PC-3 (cell line): ENCODE measurements at regions not wholly inside any gene's neighbourhood (a gene's known extent, or its start where the extent isn't known, plus 50 kb on each side); places are given as distances from the start of the nearest gene placed in this dataset.

Source experiments
- CTCF ChIP-seq: fragments of 300-600 bp; sonication (generic); conservative IDR thresholded peaks from 2 replicates; pipeline ENCODE4 v1.5.1; 2017; ENCODE audit warnings: antibody characterized with exemption, low read depth, mild to moderate bottlenecking, low read length
- EZH2 ChIP-seq: fragments of 300-600 bp; sonication (generic); IDR thresholded peaks from one replicate; pipeline ENCODE4 v1.6.1; 2017; ENCODE audit warnings: antibody characterized with exemption, mild to moderate bottlenecking, low read length; ENCODE audit not compliant: unreplicated experiment
- EZH2phosphoT487 ChIP-seq: fragments of 300-600 bp; sonication (generic); IDR thresholded peaks from 2 replicates; pipeline ENCODE4 v1.6.1; 2018; ENCODE audit warnings: mild to moderate bottlenecking, antibody characterized with exemption, low read length, borderline replicate concordance

GRCh38 chr5:56561455-56561854, 253.9 kb upstream of the MAP3K1 start:
- TF ChIP-seq EZH2phosphoT487, result no peak
- no peak for TF ChIP-seq CTCF
- no peak for TF ChIP-seq EZH2
